GM23338 (cell line): ENCODE measurements at regions not wholly inside any gene's neighbourhood (a gene's known extent, or its start where the extent isn't known, plus 50 kb on each side); places are given as distances from the start of the nearest gene placed in this dataset.

ENCODE experiments used
- EZH2phosphoT487 ChIP-seq: fragments of 200-600 bp; sonication (generic); IDR thresholded peaks from one replicate; pipeline ENCODE4 v1.8.1; 2018; ENCODE audit warnings: antibody characterized with exemption; ENCODE audit not compliant: unreplicated experiment
- JUNB ChIP-seq: IDR thresholded peaks from one replicate; pipeline ENCODE4 v1.6.1; 2016; ENCODE audit warnings: antibody characterized with exemption; ENCODE audit not compliant: unreplicated experiment
- POLR2AphosphoS5 ChIP-seq: IDR thresholded peaks from 2 replicates; pipeline ENCODE4 v1.6.1; 2016; ENCODE audit warnings: antibody characterized with exemption, low read depth
- ZNF331 ChIP-seq: fragments of 250-450 bp; sonication (Bioruptor Pico); IDR thresholded peaks from 2 replicates; pipeline ENCODE4 v1.5.0; 2020; ENCODE audit warnings: low read depth, mild to moderate bottlenecking, moderate library complexity
- TF ChIP-seq, protein P1 (sequence below), 2 experiments: fragments of 200-600 bp in 1 of 2; sonication (generic) in 1 of 2; conservative IDR thresholded peaks; 2 replicates each; pipeline versions ENCODE4 v1.5.1 to v1.6.1; 2016 to 2017; ENCODE audit warnings: antibody characterized with exemption in 2 of 2, low read depth in 2 of 2, mild to moderate bottlenecking in 2 of 2, moderate library complexity in 1 of 2

DNA sequence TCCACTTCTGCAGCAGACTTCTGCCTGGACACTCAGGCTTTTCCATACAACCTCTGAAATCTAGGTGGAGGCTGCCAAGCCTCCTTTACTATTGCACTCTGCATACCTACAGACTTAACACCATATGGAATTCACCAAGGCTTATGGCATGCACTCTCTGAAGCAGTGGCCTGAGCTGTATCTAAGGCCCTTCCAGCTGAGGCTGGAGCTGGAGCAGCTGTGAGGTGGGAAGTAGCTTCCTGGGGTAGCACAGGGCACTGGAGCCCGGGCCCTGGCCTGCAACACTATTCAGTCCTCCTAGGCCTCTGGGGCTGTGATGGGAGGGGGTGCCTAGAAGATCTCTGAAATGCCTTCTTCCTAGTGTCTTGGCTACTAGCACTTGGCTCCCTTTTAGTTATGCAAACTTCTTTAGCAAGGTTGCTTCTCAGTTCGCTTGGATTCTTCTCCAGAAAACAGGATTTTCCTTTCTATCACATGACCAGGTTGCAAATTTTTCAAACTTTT is 186.6 kb upstream of the RORA start:
- TF ChIP-seq, protein P1, sequence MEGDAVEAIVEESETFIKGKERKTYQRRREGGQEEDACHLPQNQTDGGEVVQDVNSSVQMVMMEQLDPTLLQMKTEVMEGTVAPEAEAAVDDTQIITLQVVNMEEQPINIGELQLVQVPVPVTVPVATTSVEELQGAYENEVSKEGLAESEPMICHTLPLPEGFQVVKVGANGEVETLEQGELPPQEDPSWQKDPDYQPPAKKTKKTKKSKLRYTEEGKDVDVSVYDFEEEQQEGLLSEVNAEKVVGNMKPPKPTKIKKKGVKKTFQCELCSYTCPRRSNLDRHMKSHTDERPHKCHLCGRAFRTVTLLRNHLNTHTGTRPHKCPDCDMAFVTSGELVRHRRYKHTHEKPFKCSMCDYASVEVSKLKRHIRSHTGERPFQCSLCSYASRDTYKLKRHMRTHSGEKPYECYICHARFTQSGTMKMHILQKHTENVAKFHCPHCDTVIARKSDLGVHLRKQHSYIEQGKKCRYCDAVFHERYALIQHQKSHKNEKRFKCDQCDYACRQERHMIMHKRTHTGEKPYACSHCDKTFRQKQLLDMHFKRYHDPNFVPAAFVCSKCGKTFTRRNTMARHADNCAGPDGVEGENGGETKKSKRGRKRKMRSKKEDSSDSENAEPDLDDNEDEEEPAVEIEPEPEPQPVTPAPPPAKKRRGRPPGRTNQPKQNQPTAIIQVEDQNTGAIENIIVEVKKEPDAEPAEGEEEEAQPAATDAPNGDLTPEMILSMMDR (conservative IDR thresholded peaks at IDR 0.05; ENCODE audit: low read depth in 2 of 2), result no peak
- TF ChIP-seq POLR2AphosphoS5, result no peak
- no peak for TF ChIP-seq JUNB
- no peak for TF ChIP-seq EZH2phosphoT487
- TF ChIP-seq ZNF331 (CRISPR knock-in tag), result no peak
